ENCODE measurements at regions not wholly inside any gene's neighbourhood (a gene's known extent, or its start where the extent isn't known, plus 50 kb on each side); places are given as distances from the start of the nearest gene placed in this dataset.

- no peak for DNase-seq
Measured at GRCh38 chrX:137366018-137366633, 199.8 kb upstream of the ZIC3 start.

- no peak for DNase-seq
Measured at GRCh38 chrX:137363559-137363958, 202.4 kb upstream of the ZIC3 start.

DNA sequence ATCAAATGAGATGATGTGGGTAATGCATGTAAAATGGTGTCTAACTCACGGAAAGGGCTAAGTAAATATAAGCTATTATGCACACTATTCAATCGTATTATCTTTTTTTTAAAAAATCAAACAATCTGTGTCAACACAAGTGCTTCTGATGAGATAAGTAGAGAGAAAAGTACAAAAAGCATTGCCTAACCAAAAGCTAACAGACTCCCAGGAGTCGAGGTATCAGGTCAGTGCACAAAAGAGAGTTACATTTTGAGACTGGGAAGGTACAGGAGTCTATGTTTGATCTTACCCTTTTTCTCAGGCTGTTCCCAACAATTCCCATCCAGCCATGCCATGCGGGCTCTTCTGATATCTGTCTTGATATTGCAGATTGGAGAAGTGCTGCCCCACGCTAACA, 203.3 kb upstream of the ZIC3 start:
- no peak for DNase-seq

GRCh38 chrX:137354851-137355250, 211.1 kb upstream of the ZIC3 start:
- DNase-seq, result no peak

GRCh38 chrX:137353404-137353803, 212.5 kb upstream of the ZIC3 start:
- DNase-seq, result no peak

- DNase-seq, result no peak
Measured at GRCh38 chrX:137352101-137352660, 213.7 kb upstream of the ZIC3 start.

- DNase-seq, result no peak
Measured at GRCh38 chrX:137342969-137343368, 223.0 kb upstream of the ZIC3 start.

- no peak for DNase-seq
Measured at GRCh38 chrX:137313627-137314026, 252.3 kb upstream of the ZIC3 start.

GRCh38 chrX:137305404-137305803, 260.5 kb upstream of the ZIC3 start:
- DNase-seq, result no peak

- DNase-seq, result no peak
Measured at GRCh38 chrX:137297167-137297566, 263.4 kb upstream of the GPR101 start.

- DNase-seq, result no peak
Measured at GRCh38 chrX:137290011-137290410, 256.2 kb upstream of the GPR101 start.

DNA sequence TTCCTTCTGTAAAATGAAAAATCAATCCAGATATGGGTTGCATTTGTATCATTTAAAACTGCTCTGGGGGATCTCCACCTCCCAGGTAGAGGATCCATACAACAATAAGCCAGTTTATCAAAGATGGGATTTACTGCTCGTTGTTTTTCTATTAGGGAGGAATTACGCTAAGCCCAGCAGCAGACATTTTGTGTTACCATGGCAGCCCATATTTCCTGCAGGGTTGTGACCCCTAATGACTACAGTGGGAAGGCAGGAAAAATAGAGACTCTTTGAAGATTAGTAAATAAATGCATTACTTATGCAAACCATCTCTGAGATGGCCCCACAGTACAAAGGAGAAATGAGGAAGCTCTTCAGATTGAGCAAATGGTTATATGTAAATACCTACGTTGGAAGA, 253.4 kb upstream of the GPR101 start:
- no peak for DNase-seq

DNA sequence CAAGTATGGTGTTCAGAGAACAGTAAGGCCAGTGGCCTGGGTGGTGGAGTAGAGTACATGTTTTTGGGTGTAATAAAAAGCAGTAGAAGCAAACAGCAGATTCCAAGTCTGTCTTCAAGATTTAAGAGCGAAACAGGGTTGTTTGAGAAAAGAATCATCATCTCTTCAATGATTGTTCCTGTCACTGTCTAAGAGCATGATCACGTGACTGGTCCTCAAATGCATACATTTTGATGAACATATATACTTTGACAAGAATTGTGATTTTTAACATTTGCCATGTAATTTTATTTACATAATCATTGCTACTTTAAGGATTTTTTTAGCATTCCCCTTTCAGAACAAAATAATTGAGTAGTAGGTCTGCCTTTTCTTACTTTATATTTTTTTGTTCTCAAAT, 252.6 kb upstream of the GPR101 start:
- no peak for DNase-seq

- no peak for DNase-seq
Measured at GRCh38 chrX:137278825-137279224, 245.0 kb upstream of the GPR101 start.

DNA sequence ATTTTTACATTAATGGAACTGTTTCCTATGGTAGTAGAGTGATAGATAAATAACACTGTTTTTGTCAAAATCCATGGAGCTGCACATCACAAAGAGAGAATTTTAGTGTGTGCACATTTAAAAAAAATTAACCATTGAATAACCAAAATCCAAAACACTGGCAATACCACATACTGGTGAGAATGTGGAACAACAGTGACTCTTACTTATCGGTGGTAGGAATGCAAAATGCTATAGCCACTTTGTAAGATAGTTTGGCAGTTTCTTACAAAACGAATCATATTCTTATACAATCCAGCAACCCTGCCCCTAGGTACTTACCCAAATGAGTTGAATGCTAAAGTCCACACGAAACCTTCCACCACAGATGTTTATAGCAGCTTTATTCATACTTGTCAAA, 229.6 kb upstream of the GPR101 start:
- no peak for DNase-seq

DNA sequence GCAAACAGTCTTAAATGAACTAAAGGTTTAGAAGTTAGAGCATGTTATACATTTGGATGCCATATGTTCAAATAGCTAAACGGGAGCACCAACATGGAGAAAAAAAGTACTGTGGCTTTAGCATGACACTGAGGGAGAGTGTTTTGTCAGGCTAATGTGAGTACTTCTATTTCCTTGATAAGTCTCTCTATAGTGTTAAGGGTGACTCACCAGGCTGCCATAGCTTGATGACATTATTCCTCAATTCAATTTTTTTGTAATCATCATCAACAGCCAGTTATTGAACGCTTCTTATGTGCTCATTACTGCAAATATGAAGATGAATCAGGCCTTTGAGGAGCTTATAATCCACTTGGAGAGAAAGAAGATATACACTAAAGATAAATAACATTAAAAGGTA, 211.4 kb upstream of the GPR101 start:
- DNase-seq, result no peak

GRCh38 chrX:137236837-137237236, 203.0 kb upstream of the GPR101 start:
- DNase-seq, result no peak

DNA sequence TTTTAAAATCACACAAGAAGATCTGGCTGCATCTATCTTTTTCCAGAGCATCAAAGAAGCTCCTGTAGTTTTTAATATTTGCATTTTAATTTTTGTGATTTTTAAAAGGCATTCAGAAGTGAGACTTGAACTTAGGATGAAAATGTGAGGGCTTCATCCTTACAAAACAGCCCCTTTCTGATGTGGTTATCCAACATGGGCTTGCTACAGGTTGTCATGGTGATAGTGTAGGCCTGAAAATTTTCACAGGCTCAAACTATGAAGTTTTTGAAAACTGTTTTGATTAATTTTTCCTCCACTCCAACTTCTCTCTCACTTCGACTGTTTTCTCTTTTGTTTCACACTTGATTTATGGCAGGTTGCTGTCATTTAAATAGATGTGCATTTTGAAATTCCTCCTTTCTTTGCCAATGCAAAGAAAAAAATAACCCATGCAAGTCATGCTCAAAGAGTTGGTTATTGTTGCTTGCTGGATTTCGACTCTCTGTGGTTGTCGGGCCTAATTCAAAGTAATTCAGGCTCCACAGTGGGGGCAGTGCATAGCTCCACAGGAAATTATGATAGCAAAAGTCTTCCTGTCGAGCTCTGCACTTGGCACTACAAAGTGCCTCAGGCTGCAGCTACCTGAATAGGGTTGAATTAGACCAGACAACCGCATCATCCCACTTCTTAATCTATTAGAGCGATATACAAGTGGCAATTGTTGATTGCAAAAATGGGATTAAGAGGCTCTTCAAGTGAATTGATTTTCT, 201.0 kb upstream of the GPR101 start:
- no peak for DNase-seq

DNA sequence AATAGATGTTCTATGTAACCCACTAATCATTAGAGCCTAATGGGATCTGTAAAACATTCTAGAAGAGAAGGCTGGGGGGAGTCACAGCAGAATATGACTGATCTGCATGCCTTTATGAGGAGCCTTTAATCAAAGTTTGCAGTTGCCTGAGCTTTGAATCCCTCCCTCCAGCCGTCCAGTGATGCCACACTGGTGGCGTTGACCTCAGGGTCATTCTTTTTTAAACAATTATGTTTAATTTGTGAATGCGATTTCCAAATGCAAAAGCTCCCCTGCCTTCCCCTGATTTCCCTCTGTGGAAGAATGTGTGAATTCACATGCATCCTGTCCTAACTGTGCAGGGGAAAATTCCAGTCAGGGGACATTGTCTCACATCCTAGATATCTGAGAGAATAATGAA, 199.7 kb upstream of the GPR101 start:
- no peak for DNase-seq

GRCh38 chrX:137227151-137227550, 193.4 kb upstream of the GPR101 start:
- DNase-seq, result no peak

- no peak for DNase-seq
Measured at GRCh38 chrX:137215467-137215866, 181.7 kb upstream of the GPR101 start.

DNA sequence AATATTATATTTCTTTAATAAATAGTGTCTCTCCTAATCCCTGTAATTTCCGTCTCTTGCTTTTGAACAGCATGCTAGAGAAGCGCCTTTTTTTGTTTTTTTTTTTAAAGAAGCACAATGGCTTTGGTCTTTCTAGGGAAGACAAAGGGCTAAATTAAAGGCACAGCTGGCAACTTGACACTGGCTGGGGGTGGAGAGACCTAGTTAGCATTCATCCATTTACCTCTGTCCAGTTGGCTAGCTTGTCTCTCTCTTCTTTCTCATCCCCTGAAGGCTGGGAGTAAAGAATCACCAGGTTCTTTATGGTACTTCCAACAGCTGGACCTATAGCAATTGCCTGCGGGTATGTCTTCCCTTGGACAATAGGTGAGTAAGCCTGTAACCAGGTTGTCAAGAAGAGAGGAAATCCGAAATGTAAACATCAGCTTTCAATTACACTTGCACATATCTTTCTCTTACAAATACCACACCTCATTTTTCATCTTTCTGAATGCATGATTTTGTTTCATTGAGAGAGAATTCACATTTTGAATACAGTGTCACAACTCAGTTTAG, 178.4 kb upstream of the GPR101 start:
- DNase-seq, result no peak

GRCh38 chrX:137198040-137198439, 164.2 kb upstream of the GPR101 start:
- DNase-seq, result no peak

GRCh38 chrX:137195991-137196390, 162.2 kb upstream of the GPR101 start:
- no peak for DNase-seq

All from suppressor macrophage (primary cell).